HG03066 (cell line): ENCODE measurements at regions not wholly inside any gene's neighbourhood (a gene's known extent, or its start where the extent isn't known, plus 50 kb on each side); places are given as distances from the start of the nearest gene placed in this dataset.
"Not testable (repeated sequence)": the region's sequence is repeated elsewhere in the genome, so short reads cannot be mapped to it uniquely, and the experiment has no call there.

Experiments
- ATAC-seq: cut with Tn5 transposase; IDR thresholded peaks from one replicate; pipeline ENCODE4 v1.9.1; 2021; ENCODE audit warnings: low read depth; ENCODE audit not compliant: unreplicated experiment

DNA sequence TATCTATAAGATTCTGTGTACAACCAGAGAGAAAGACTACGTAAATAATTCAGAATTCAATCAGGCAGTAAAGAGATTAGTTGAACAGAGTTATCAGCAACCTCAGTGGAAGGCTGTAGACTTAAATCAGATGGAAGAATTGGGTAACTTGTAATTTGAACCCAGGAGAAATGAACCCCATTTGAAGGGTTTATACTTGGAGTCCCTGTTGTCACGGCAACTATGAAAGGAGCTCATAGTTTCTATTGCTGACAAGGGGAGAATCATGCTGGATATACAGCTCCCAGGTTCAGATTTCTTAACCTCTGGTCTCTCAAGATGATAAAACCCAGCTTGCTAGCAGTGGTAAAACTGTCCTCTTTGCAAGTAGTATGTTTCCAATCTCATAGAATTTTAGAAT is 54.4 kb upstream of the BMP4 start:
- ATAC-seq: no peak

DNA sequence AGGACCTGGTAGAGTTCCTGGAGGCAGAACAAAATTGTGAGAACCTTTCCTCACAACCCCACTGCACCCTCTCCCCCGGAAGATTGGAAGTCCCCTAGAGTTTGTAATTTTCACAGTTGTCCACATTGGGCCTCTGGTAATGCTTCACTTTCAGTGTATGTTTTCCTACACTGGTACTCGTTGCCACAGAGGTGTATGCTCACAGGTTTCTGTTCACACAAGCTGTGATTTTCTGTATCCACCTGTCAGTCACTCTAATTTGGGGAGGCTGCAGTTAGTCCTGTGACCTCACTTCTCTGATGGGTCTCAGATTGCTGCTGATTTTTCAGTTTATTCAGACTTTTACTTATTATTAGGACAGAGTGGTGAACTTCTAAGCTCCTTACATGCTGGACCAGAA is 66.4 kb upstream of the BMP4 start:
- no peak for ATAC-seq

DNA sequence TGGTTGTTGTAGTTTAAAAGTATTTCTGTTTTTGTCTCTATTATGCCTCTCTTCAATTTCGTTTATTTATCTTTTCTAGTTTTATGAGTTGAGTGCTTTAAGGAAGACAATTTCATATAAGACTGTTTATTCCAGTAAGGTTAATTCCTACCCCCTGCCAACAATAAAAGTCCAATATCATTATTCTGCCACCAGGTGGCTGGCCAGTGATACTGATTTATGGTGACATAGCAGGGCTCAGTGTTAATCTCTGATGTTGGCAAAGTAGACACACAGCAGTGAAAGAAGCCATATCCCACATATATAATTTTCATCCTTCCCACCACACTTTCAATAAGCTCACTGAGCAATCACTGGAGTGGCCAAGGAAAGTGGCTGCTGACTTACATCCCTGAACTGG is 69.0 kb upstream of the BMP4 start:
- no peak for ATAC-seq

DNA sequence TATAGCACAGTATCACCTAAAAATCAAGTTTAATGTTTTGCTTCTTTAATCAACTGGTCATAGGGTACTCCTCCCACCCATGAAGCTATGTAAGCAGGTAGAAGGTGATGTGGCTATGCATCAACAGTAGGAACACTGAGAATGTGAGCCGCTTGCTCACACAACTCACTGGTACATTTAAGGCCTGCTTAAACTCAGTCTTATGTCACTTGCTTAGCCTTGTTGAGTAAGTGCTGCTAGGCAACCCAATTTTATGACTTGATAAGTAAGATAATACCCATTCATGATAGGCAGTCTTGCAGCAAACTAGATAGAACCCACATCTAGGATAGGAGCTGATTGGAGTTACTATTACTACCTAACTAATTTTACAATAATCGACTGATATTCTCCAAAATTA is 70.0 kb upstream of the BMP4 start:
- no peak for ATAC-seq

DNA sequence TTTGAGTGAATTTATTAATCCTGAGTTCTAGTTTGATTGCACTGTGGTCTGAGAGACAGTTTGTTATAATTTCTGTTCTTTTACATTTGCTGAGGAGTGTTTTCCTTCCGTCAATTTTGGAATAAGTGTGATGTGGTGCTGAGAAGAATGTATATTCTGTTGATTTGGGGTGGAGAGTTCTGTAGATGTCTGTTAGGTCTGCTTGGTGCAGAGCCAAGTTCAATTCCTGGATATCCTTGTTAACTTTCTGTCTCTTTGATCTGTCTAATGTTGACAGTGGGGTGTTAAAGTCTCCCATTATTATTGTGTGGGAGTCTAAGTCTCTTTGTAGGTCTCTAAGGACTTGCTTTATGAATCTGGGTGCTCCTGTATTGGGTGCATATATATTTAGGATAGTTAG is 74.4 kb upstream of the BMP4 start:
- ATAC-seq: not testable (repeated sequence)

DNA sequence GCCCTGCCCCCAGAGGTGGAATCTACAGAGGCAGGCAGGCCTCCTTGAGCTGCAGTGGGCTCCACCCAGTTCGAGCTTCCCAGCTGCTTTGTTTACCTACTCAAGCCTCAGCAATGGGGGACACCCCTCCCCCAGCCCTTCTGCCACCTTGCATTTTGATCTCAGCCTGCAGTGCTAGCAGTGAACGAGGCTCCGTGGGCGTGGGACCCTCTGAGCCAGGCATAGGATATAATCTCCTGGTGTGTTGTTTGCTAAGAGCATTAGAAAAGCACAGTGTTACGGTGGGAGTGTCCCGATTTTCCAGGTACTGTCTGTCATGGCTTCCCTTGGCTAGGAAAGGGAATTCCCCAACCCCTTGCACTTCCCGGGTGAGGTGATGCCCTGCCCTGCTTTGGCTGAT is 76.7 kb upstream of the BMP4 start:
- not testable (repeated sequence) for ATAC-seq

DNA sequence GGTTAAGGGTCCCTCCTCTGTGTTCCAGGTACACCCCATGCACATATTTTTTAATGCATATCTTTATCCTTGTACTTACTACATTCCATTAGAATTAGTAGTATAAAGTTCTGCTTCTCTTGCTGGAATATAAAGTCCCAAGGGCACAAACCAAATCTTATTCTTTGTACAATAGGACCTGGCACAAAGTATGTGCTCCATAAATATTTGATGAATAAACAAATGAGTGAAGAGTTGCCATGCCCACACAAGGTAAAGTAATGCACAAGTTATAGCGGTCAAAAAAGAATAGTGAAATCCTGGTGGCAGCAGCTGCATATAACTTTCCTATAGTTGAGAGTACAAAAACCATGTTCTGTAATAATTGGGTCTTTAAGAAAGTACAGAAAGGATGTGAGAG is 82.1 kb upstream of the BMP4 start:
- ATAC-seq: no peak

DNA sequence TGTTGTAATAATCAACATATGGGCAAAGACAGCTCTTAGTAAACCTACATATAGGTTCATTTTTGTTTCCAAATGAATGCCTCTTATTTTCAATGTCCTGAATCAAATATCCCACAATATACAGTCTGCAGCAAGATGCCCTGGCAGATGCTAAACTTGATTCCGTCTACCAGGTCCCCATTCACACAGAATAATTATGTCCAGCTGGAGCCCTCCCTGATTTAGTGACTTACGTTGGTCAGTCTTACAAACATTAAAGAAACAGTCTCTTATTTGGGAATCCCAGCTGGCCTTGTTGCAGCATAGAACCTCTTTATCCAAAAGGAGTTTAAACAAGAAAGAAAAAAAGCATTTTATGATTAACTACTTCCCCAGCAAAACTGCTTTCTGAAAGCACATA is 82.7 kb upstream of the BMP4 start:
- no peak for ATAC-seq

DNA sequence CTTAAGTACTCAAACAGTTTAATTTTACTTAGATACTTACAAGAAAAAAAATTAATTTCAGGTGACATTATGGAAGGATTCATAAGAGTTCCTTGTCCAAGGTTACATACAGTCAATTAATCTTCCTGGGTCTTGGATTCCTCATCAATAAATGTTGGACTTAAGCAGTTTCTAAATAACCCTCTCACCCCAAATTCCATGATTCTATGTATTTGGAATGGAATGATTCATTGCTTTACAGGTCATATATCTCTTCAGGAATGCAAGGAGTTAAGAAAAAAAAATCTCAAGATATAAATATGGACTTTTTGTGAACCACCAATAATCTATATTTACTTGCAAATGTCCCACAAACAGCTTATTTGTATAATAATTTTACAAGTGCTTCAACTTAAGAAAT is 84.2 kb upstream of the BMP4 start:
- ATAC-seq: no peak

DNA sequence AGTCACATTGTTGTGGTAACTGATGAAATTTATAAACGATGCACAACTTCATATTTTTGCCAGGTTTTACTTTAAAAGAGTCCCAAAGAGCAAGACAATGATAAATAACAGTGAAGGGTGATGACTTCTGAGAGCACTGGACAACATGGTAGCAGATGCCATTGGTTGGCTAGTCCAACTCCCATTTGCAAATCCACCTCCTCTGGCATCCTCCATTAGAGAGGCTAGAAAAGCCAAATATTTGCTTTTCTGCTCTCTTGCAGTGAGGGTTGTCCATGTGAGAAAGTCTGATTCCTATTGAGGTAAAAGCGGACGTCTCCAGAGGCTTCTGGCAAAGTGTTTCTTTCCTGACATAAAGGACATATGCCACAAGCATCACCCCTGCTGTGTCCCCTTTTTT is 89.6 kb upstream of the BMP4 start:
- ATAC-seq: no peak

DNA sequence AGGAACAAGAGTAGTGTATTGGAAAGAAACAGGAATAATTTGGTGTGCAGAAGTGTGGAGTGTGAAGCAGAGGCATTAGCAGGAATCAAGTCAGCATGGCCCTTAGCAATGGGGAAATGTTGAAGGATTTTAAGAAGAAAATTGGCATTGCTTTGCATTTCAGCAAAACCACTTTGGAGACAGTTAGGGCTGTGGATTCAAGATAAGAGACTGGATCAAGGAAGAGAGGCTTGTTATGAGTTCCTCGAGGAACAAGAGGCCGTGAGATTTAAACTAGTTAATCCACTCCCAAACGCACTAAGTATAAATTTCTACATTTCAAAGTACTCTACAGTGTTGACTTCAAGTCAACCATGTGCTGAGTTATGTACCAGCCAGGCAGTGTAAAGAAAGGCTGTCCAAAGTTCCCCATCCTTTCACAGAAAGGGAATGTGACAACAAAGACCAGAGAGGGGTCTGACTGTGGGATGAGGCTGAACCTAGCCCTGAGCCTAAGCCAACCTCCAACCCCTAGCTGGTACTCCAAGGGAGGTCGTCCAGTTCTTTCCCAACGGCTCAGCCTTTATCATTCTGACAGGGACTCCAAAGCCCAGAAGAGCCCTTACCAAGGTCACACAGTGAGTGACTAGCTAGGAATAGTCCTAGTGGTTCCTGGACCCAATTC is 91.2 kb upstream of the BMP4 start:
- ATAC-seq: no peak

DNA sequence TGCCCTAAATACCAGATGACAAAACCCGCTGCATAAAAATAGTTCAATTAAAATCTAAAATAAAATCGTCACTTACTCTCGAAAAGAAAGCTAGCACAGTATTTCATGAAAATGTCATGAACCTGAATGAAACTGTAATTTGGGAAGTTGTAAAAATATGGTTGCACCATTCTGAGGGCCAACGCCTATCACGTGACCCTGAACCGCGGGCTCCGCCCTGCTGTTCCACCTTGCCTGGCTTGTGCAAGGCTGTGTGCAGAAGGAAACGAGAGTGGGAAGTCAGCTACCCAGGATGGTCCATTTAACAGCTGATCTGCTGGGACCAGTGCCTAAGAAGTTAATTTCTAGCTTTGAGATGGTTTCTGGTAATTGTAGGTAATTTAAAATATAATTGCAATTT is 91.7 kb upstream of the BMP4 start:
- no peak for ATAC-seq

DNA sequence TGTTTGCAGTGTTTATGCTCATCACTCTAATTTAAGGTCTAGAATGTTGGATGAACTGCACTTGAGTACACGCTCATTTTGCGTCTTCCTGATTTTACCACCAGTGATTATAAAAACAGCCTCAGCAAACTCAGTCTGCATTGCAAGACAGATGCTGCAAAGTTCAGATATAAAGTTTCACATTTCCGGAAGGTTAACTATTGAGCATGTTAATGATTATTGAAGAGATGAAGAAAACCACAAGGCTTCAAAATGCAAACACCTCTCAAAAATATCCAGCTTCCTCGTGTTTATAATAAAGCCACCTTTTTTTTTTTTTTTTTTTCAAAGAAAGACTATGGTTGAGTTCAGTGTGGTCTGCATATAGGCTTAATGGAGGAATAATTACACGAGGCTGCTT is 92.1 kb upstream of the BMP4 start:
- no peak for ATAC-seq

DNA sequence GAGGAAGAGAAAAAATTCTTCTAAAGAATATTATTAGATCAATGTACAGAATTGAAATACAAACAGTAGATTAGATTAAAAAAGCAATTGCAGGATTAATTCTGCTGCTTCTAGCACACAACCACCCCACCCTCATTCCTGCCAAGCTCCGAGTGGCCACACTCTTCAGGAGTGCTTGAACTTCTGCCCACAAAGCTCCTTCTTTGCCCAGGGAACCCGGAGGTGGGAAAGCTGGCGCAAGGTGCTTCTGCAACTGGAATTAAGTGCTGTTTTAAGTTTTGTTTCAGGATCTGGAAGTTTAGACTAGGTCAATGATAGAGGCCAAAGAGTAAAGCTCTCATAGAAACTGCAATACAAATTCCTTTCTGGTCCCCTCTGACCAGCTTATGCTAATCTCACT is 94.1 kb upstream of the BMP4 start:
- no peak for ATAC-seq

DNA sequence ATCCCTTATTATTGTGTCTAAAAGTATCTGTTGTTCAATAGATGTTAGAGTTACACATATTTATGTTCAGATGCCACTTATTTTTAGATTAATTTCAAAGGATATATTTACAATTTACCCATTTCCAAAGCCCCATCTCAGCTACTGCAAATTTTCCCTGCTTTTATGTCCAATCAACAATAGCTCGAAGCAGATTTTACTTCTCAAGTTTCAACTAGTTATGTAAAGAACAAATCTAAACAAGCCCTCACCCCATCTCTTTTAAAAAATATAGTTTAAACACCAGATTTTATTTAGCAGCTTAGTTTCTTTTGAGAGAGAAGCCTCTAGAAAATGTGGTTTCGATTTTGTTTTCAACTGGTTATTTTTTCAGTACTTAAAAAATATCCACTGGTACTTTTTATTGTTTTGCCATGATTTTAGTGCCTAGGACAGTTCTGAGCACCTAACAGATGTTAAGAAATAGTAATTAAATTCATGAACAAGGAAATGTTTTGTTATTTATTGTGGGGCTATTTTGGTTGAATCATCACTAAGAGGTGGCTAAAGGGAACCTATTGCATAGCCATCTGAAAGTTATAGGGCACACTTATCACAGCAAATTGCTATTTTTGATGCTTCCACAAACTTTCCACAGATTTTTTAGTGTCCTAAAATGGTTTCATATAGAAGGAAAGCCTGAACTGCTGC is 96.2 kb upstream of the BMP4 start:
- no peak for ATAC-seq

DNA sequence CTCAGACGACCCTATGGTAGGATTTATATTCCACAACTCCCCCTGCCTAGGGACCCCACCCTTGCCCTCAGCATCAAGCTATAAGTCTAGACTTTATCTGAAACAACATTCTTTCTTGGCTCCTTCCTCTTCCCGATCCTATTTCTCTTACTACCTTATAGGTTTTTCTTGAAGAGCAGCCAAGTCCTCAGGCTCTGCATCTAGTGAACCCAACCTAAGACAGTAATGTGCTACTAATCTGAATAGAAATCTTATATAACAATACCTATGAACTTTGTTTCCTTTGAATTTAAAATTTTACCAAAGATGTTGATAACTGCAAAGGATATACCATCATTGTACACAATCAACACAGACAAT is 96.7 kb upstream of the BMP4 start:
- no peak for ATAC-seq

DNA sequence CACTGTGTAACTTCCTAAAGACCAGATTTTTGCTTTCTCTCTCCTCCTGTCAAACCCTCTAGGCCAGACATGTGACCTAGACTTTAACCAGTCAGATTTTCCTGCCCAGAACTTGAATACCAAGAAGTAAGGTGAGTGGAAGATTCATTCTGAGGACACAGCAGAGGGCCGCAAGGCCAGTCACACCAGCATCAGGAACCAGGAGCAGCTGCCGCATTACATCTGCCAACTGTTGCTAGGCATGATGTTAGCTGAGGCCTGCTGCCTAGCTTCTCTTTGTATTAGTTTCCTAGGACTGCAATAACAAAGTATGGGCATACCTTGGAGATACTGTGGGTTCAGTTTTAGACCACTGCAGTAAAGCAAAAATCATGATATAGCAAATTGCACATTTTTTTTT is 101.9 kb upstream of the BMP4 start:
- no peak for ATAC-seq

DNA sequence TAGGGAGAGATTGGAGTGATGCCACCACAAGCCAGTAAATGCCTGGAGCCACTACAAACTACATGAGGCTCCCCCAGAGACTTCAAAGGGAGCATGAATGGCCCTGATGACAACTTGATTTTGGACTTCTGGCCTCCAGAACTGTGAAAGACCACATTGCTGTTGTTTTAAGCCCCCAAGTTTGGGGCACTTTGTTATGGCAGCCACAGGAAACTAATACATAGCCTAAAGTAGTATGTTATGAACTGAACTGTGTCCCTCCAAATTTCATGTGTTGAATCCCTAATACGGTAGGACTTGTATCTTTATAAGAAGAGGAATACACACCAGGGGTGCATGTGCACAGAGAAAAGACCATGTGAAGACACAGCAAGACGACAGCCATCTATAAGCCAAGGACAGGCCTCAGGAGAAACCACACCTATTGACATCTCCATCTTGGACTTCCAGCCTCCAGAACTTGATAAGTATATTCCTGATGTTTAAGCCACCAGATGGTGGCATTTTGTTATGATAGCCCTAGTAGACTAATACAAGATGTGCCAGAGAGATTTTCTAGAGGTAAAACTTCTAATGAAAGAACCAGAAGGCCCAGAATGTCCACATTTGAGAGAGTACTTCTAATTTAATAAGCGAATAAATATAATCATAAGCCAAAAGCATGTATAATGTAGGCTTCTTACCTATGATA is 127.1 kb upstream of the BMP4 start:
- no peak for ATAC-seq

DNA sequence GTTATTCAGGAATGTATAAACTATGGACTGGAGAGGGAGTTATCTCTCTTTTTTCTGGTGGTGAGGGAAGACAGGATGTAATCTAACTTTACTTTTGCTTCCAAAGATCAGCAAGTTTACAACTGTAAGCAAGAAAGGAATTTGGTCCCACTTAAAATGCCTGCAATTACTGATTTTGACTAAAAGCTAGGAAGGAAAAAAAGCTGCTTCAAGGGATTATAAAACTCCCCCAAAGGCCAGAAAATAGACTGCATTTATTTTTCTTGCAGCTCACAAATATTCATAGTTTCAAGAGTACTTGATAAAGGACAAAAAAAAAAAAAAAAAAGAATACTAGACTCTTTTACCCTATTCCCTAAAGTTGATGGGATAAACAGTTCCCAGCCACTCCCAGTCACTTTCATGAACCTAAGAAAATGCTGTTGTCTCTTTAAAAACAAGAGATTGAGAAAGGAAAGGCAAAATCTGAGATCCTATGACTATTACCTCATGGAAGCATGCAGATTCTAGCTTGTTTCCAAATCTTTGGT is 128.7 kb upstream of the BMP4 start:
- ATAC-seq: no peak

DNA sequence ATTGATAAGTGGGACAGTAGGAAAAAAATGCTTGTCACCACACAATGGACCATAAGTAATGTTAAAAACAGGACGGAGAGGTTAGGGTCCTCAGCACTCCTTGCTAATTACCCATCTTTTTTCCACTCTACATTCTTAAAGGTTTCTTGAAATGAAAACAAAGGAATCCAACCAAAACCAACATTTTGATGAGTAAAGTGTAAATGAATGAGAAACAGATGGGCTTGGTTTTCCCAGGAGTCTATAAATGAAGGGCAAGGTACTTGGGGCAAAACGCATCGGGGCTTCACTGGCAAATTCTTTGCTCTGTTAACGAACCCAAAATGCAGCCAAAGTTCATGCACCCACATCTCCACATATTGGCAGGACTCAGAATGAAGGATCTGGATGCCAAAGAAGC is 129.2 kb upstream of the BMP4 start:
- ATAC-seq: no peak

DNA sequence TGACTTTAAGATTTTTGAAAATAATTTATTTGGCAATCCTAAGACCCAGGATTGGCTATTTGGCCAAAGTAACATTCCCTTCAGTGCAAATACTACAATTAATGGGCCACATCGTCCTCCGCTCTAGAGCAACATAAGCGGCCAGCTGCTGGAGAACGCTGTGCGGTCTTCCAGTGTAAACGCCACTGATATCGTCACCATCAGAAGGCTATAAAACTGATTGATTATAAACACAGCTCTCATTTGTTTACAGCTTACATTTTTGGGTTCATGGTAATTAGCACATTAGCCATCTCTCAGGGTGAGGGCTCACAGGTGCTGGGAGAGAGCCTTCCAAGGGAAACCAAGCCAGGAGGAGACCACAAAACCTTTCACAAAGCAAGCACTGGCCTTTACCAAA is 130.1 kb upstream of the BMP4 start:
- ATAC-seq: no peak

DNA sequence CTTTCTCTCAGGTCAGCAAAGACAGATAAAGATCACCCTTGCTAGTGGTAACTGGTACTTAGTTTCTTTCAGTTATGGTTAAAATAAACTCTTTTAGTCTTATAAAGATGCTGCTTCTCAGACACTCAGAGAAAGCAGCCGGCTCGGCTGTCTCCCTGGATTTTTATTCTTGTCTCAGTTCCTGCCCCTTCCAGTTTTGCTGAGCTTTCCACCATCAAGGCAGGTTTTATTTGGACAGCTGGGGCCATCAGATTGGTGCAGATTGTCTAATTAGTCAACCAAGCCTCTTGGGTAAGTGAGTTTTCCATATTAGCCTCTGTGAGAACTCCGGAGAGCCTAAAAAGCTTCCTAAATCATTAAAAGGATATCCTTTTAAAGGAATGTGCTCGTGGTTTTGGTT is 130.8 kb upstream of the BMP4 start:
- ATAC-seq: no peak
